NCI-H1694 treated with DMSO at 0.1 percent for 48 hours (cell line): ENCODE measurements at regions not wholly inside any gene's neighbourhood (a gene's known extent, or its start where the extent isn't known, plus 50 kb on each side); places are given as distances from the start of the nearest gene placed in this dataset.
"Not testable (repeated sequence)": the region's sequence is repeated elsewhere in the genome, so short reads cannot be mapped to it uniquely, and the experiment has no call there.

Source experiments
- DNase-seq: peaks from one replicate; lab custom pipeline; 2025; lab: John Stamatoyannopoulos, UW

DNA sequence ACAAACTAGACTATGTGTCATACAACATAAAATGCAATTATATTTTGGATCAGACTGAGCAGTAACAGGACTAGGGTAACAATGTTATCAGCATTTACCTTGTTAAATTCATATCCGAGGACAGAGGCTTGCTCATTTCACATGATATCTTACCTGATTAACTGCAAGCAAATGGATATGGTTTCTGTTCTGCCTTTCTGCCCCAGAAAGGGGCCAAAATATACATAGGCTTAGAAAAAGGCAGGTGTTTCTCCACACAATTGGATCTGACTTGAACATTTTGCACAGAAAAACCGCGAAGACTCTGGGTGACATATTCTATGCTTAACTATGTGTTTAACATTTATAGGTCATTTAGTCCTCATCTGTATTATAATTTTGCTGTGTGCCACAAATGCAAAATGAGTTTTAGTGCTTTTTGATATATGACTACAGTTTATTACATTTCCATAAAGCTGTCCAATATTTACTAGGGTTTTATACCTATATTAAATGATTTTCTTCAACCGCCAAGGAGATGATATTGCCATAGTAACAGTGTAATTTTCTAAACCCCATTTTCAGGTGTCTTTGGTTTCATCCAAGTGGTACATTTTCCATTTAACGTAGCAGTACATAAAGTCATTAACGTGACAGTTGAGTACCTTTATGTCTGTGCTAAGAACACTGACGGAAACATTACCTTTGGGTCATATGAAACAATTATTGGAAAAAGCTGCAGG lies 249.3 kb upstream of the KRR1 start:
- DNase-seq = peak; percentile 49

DNA sequence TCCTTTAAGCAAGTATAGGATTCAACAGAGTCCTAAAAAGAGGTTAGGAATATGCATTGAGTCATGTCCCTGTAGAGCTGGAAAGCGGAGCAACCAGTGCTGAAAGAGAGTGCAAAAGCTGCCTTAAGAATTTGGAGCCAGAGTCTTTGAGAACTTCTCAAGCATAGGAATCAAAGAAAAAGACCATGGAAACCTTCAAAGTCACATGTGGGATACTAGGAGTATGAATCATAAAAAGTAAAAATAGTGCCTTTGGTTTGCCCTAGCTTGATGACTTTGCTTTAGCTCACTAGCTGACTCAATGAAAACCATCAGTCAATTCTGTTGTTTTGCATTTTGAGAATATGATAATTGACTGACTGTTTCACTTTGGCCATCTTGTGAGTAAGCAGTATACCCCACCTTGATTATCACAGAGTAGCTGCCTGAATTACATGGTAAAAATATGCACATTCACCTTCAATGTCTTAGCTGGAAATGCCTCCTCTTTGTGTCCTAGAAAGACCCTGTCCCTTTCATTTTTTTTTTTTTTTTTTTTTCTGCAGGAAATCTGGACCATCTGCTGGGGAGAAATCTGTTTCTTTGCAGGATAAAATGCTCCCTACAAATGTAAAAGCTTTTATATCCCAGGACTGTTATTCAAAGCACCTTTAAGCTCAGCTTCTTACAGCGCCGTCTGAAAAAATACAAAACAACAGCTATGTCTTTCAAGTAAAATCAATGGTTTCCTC lies 248.6 kb upstream of the KRR1 start:
- DNase-seq = peak; percentile 49

DNA sequence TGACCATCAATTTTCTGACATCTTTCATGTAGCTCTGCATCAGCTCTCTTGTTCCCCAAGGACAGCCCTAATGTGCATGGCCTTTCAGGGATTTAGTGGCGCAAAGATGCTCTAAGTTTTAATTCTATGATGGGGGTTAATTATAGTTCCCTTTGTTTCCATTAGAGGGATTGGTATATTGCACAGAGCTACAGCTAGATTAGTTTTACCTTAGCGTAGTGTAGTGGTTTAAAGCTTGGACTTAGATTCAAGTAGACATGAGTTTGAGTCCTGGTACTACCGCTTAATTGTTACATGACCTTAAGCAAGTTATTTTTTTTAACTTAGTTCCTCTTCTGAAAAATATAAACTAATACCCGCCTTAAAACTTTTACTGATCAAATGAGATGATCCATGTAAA lies 247.8 kb upstream of the KRR1 start:
- no peak for DNase-seq

DNA sequence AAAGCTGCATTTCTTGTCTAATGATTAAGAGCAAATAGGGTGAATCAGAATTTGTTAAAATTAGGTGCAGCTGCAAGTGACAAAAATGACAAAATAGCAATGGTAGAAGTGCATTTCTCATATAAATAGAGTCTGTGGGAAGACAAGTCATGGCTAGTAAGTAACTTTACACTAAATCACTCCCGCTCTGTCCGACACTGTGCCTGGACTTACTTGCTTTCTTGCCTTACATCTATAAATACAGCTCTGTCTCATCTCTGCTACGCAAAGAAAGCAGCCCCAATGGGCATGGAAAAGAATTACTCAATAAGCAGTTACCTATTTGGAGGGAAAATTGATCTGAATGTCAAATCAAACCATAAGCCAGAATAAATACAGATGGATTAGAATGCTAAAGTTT lies 245.4 kb upstream of the KRR1 start:
- no peak for DNase-seq

DNA sequence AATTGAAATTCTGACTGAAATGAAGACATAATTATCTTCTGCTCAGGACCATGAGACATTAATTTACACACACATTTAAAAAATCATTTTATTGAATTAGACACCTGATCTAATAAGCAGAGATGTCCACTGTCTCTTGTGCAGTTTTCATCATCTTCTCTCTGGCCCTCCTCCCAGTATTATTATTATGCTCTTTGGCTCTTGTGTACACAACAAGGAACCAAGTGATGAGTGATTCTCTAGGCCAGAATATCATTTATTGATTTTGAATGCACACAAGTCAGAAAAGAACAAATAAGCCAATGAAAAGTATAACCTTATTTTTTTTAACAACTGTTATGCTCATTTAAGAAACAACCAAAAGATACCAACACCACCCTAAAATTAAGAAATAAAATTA lies 244.7 kb upstream of the KRR1 start:
- DNase-seq = no peak

DNA sequence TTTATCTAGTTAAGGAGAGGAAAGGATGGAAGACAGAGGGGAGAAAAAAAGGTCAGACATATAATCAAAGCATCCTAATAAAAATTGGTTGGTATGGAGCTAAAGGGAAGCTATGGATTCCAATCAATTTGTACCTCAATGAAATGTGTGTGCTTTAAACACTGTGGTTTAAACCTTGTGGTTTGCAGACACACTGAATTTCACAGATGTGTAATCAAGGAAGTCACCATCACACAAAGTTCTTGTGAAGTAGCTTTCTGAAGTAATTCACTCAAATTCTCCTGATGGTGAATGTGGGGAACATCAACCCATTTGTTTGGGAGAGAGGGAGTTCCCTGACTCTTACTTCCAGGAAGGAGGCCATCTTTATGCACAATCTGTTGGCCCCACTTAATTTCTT lies 243.3 kb upstream of the KRR1 start:
- DNase-seq = no peak

DNA sequence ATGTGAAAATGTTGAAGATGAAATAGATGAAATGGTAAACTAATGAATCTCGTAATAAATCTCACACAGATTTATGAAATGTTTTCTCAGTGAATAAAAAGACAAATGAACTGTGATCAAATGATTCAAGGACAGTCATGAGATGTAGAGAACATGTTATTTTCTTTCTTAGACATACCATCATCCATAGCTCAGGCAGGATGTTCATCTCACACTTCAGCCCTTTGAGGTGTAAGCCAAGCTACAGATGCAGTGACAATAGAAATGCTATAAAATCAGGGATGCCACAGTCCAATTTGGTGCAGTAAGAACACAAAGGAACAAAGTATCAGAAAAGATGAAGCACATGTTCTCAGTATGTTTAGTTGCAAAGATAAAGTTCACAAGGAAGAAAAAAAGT lies 242.7 kb upstream of the KRR1 start:
- no peak for DNase-seq

DNA sequence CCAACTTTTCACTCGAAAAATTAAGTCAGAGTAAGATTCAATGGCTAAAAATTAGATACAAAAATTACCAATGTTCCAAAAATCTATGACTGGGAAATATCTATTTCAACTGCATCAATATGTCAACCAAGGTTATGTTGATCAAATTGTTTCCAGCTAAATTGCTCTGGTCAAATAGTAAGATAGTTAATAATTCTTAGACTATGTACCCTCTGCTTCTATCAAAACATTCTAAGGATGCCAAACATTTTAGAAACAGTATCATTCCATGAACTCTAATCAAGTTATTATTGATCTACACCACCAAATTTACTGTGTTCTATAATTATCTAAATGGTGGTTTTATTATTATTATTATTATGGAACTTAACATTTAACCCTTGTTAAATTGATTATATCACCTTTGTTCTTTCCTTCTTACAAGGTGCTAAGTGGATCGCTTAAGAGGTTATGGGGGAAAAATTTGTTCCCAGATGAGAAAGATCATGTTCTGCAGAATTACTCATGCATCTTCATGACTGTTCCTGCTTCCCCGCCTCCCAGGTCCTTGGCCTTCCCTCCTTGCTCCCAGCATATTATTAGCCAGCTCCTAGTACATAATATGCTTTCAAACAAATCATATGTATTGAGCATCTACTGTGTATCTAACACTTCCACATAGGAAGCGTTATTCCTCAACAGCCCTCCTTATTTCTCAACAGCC lies 240.5 kb upstream of the KRR1 start:
- no peak for DNase-seq

DNA sequence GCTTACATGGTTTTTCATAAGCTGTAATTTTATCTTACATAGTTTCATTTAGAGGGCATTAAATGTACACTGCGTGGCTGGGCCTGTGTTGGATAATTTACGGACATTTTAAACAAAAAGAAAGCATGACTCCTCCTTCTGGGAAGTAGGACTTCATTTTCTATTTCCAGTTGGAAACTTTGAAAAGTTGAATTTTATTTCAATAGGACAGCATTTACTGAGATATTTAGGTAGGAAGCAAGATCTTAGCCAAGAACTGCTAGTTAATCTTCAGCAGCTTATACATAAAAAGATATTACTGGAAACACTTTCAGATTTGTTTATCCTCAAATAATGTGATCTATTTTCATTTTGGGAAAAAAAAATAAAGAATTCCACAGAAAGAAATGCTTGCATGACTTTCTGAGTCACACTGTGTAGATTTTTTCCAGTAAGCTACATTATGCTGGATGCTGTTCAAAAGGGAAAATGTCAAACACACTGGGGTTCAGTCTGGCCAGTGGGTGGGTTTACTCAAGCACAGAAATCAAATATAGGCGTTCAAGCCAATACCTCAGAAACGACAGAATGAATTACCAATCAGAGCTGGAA lies 239.4 kb upstream of the KRR1 start:
- no peak for DNase-seq

DNA sequence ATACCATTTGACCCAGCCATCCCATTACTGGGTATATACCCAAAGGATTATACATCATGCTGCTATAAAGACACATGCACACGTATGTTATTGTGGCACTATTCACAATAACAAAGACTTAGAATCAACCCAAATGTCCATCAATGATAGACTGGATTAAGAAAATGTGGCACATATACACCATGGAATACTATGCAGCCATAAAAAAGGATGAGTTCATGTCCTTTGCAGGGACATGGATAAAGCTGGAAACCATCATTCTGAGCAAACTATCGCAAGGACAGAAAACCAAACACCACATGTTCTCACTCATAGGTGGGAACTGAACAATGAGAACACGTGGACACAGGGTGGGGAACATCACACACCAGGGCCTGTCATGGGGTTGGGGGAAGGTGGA lies 237.6 kb upstream of the KRR1 start:
- not testable (repeated sequence) for DNase-seq

DNA sequence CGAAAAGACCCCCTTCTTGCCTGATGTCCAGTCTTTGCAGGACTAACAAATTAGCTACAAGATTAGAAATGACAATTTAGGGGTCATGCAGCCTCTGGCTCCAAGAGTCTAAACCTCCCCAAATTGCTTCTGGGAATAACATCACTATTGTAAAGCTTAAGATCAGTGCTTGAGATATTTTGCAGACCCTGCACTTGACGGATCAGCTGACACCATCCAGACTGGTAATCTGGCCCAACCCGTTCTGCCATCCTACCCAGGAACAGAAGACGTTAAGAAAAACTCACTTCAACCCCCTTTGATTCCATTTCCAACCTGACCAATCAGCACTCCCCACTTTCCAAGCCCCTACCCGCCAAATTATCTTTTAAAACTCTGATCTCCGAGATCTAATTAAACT lies 236.7 kb upstream of the KRR1 start:
- DNase-seq = no peak

DNA sequence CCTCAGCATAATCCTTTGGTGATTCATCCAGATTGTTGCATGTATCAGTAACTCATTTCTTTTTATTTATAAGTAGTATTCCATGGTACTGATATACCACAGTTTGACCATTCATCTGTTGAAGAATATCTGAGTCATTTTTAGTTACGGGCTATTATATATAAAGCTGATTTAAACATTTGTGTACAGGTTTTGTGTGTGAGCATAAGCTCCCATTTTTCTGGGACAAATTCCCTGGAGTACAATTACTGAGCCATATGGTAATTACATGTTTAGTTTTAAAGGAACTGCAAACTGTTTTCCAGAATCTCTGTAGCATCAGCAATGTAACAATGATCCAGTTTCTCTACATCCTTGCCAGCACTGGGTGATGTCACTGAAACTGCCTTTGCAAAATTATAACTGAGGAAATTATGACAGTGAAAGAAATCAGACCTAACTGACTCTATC lies 236.2 kb upstream of the KRR1 start:
- peak; percentile 82 for DNase-seq

DNA sequence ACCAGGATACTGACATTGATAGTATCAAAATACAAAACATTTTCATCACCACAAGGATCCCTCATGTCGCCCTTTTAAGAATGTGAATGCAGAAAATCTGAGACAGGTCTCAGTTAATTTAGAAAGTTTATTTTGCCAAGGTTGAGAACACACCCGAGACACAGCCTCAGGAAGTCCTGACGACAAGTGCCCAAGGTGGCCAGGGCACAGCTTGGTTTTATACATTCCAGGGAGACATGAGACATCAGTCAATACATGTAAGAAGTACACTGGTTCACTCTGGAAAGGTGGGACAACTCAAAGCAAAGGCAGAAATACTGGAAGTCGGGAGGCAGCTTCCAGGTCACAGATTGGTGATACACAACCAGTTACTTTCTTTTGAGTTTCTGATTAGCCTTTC lies 235.2 kb upstream of the KRR1 start:
- DNase-seq = no peak

DNA sequence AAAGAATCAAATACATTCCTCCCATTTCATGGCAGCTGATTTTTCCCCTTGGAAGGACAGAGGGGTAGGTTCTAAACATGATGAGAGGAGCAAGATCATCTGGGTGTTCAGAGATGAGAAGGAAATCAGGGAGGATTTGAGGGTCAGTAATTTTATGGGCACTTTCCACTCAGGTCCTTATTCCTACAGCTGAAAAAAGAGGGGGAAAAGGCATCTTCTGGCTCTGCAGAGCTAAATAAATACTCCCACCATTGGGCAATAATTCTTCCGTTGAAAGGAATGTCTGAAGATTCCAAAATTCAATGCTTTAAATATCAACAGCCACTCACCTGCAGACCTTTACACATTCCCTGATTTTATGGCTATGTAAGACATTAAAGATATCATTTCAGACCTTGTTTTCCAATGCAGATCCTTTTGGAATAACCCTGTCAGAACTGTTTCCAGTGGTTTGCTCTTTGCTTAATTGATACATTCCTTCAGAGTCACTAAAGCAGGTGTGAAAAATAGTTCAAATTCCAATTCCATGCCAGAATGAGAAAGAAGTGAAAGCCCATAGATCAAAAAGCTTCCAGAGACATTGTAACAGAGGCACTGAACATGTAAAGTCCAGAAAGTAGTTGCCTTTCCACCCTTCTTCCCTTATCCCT lies 233.3 kb upstream of the KRR1 start:
- no peak for DNase-seq

DNA sequence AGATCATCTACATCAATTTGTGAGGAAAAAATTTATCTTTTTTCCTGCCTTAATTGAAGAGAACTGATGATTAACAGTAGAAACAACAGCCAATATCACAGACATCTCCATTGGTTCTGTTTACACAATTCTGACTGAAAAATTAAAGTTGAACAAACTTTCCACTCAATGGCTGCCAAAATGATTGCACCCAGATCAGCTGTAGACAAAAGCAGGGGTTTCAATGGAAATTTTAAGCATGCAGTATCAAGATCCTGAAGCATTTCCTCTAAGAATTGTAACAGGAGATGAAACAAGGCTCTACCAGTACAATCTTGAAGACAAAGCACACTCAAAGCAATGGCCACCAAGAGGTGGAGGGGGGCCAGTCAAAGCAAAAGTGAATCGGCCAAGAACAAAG lies 231.6 kb upstream of the KRR1 start:
- DNase-seq = no peak

DNA sequence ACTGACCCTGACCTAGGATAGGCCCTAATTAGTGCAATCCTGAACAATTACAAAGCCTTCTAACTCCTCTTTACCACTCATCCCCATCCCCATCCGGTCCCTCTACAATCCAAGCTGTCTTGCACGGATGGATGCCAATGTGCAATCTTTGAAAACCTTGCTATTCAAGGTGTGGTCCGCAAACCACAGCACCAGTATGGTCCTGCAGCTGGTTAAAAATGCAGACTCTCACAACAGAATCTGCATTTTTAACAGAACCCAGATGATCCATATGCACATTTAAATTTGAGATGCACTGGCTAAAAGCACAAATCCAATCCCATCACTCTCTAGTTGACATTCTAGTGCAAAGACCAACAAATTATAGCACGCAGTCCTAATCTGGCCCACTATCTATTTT lies 230.6 kb upstream of the KRR1 start:
- no peak for DNase-seq

DNA sequence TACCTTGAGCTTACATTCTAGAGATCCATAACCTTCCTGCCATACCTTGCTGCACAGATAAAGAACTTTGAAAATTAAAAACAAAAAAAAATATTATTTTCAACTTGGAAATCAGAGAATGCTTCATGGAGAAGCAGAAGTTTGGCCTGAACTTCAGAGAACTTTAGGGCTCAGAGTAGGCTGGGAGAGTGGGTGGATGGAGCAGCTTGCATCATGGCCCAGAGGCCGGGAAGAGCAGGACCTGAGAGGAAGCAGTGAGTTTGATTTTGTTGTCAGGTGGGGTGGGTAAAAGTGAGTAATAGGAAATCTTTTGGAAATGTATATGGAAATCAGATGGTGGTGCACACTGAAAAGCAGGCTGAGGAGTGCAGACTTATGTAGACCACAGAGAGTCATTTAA lies 228.5 kb upstream of the KRR1 start:
- DNase-seq = no peak

DNA sequence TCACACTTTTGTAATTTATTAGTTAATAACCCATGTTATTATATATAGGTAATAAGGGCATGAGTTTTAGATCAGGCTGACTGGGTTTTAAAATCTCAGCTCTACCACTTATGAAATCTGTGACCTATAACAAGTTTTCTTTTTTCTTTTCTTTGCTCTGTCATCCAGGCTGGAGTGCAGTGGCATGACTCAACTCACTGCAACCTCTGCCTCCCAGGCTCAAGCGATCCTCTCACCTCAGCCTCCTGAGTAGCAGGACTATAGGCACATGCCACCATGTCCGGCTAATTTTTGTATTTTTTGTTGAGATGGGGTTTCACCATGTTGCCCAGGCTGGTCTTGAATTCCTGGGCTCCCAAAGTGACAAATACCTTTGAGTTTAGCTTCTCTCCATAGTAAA lies 227.7 kb upstream of the KRR1 start:
- not testable (repeated sequence) for DNase-seq

DNA sequence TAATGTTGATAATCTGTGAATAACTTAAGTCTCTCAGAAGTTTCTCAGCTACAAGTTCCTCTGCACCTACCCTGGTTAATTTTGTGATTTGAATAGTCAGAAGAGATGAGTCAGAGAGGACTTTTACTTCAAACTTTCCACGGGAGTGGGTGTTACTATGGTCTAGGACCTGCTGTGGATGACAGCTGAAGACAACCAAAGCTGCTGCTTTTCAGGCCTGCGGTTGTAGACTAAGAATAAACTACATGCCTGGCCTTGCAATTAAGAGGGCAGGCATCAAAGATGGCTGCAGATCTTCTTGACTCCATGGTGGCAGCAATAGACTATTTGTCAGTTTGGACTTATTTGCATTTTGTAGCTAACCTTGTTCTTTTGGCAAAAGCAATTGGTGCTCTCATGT lies 227.1 kb upstream of the KRR1 start:
- no peak for DNase-seq

DNA sequence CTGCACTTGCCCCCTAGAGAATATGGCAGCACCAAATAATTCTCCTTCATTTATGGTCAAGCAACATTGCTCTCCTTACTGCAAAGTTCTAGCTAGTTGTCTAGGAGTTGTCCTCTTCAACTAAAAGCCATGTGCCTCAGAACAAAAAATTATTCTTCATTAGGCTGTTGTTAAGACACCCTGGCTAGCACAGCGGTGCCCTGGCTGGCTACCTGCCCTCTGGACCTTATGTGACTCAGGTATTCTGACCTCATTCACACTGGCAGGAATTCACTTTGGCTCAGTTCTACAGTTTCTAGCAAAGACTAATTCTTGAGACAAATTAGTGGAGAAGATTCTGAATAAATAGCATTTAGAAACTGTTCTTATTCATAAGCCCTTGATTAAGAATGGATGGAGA lies 224.4 kb upstream of the KRR1 start:
- DNase-seq = no peak

DNA sequence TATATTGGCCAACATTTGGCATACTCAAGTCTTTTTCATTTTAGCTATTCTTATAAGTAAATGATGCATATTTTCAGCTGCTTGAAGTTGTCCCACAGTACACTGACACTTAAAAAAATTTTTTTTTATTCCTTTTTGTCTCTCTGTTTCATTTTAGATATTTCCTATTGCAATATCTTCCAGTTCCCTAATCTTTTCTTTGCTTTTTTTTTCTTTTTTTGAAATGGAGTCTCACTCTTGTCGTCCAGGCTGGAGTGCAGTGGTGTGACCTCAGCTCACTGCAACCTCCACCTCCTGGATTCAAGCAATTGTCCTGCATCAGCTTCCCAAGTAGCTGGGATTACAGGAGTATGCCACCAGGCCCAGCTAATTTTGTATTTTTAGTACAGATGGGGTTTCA lies 217.4 kb upstream of the KRR1 start:
- no peak for DNase-seq

DNA sequence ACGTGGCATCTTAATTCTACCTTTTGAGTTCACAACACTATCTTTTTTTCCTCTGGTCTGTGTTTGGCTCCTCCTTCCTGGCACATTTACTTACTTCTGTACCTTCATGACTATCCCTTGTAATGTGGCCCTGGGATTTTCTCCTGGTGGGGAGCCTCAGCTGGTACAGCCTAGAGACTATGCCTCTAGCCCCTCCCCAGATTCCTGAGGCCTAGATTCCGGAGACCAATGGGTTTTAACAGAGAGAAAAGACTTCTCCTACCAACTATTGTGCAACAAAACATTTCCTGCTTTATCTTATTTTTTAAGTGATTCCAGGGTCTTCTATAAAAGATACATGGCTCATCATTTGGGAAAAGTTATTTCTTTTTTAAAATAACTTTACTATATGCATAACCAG lies 216.2 kb upstream of the KRR1 start:
- no peak for DNase-seq
